ENCODE measurements at regions not wholly inside any gene's neighbourhood (a gene's known extent, or its start where the extent isn't known, plus 50 kb on each side); places are given as distances from the start of the nearest gene placed in this dataset.

DNA sequence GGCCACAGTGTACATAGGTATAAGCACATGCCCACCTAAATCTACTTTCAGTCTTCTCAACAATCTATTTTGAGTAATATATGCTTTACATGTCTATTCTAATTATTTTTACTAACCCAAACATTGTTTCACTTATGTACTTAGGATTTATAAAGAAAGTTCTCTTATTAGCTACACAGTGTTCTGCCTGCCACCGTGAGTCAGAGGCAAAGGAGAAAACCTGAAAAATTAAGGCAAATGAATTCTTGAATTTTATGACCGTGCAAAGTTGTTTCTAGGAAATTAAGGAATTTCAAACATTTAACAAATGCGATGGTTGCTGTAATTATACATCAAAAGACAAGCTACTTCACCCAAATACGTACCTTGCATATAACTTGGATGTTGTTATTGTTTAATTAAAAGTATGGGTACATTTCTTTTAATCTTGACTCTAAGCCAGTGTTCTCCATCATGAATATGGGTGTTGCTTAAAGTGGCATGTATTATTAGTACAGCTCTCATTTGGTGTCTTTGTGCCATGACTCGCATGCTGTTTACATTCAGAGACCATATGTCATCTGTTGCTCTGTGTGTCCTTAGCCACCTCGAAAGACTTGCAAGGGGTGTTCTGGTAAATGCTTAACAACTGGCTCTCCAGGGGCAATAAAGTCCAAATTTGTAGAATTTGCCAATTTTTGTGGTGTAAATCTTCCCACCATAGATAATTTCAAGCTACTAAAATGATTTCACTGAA, 154.3 kb upstream of the FN1 start:
- TF ChIP-seq SMC3 (conservative IDR thresholded peaks at IDR 0.05; ENCODE audit: poor library complexity) (no peak), RAD21 (conservative IDR thresholded peaks at IDR 0.05) (no peak), CTCF (IDR thresholded peaks at IDR 0.05; ENCODE audit: poor library complexity, severe bottlenecking) (no peak), TAF1 (IDR thresholded peaks at IDR 0.05; ENCODE audit: low read depth) (no peak), POLR2AphosphoS5 (IDR thresholded peaks at IDR 0.05) (no peak), EZH2 (IDR thresholded peaks at IDR 0.05; ENCODE audit: borderline replicate concordance, insufficient read depth, low read length, poor library complexity, severe bottlenecking) (no peak), EP300 (conservative IDR thresholded peaks at IDR 0.05; ENCODE audit: poor library complexity, severe bottlenecking) (no peak), MXI1 (conservative IDR thresholded peaks at IDR 0.05; ENCODE audit: poor library complexity, severe bottlenecking) (no peak)
- TF ChIP-seq, protein P1, sequence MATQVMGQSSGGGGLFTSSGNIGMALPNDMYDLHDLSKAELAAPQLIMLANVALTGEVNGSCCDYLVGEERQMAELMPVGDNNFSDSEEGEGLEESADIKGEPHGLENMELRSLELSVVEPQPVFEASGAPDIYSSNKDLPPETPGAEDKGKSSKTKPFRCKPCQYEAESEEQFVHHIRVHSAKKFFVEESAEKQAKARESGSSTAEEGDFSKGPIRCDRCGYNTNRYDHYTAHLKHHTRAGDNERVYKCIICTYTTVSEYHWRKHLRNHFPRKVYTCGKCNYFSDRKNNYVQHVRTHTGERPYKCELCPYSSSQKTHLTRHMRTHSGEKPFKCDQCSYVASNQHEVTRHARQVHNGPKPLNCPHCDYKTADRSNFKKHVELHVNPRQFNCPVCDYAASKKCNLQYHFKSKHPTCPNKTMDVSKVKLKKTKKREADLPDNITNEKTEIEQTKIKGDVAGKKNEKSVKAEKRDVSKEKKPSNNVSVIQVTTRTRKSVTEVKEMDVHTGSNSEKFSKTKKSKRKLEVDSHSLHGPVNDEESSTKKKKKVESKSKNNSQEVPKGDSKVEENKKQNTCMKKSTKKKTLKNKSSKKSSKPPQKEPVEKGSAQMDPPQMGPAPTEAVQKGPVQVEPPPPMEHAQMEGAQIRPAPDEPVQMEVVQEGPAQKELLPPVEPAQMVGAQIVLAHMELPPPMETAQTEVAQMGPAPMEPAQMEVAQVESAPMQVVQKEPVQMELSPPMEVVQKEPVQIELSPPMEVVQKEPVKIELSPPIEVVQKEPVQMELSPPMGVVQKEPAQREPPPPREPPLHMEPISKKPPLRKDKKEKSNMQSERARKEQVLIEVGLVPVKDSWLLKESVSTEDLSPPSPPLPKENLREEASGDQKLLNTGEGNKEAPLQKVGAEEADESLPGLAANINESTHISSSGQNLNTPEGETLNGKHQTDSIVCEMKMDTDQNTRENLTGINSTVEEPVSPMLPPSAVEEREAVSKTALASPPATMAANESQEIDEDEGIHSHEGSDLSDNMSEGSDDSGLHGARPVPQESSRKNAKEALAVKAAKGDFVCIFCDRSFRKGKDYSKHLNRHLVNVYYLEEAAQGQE (IDR thresholded peaks at IDR 0.05; ENCODE audit: borderline replicate concordance): no peak

Measured in neural cell (in vitro differentiated cells).